ENCODE measurements at regions not wholly inside any gene's neighbourhood (a gene's known extent, or its start where the extent isn't known, plus 50 kb on each side); places are given as distances from the start of the nearest gene placed in this dataset.

DNA sequence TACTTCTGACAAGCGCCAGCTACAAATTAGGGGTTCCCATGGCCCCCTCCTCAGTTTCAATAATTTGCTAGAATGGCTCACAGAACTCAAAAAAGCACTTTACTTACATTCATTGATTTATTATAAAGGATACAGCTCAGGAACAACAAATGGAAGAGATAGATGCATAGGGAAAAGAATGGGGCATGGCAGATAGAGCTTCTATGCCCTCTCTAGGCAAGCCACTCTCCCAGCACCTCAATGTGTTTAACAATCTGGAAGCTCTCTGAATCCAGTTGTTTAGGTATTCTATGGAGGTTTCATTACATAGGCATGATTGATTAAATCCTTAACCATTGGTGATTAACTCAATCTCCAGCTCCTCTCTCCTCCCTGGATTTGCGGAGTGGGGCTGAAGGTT lies 184.5 kb upstream of the DAAM1 start:
- TF ChIP-seq, protein P1, sequence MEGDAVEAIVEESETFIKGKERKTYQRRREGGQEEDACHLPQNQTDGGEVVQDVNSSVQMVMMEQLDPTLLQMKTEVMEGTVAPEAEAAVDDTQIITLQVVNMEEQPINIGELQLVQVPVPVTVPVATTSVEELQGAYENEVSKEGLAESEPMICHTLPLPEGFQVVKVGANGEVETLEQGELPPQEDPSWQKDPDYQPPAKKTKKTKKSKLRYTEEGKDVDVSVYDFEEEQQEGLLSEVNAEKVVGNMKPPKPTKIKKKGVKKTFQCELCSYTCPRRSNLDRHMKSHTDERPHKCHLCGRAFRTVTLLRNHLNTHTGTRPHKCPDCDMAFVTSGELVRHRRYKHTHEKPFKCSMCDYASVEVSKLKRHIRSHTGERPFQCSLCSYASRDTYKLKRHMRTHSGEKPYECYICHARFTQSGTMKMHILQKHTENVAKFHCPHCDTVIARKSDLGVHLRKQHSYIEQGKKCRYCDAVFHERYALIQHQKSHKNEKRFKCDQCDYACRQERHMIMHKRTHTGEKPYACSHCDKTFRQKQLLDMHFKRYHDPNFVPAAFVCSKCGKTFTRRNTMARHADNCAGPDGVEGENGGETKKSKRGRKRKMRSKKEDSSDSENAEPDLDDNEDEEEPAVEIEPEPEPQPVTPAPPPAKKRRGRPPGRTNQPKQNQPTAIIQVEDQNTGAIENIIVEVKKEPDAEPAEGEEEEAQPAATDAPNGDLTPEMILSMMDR (IDR thresholded peaks at IDR 0.05): no peak
- TF ChIP-seq POLR2A (IDR thresholded peaks at IDR 0.05): no peak

All from adrenal gland (tissue), 5 donors.